NCI-H146 treated with DMSO at 0.1 percent for 48 hours (cell line): ENCODE measurements at regions not wholly inside any gene's neighbourhood (a gene's known extent, or its start where the extent isn't known, plus 50 kb on each side); places are given as distances from the start of the nearest gene placed in this dataset.
A peak's percentile ranks its signal among the peaks of the same experiment; 100 is the strongest.
"Not testable (repeated sequence)": the region's sequence is repeated elsewhere in the genome, so short reads cannot be mapped to it uniquely, and the experiment has no call there.

Experiments used
- DNase-seq: peaks from one replicate; lab custom pipeline; 2025; ENCODE audit not compliant: unreplicated experiment; lab: John Stamatoyannopoulos, UW

- DNase-seq: peak; percentile 7
These were observed 151.3 kb upstream of the TTC29 start for GRCh38 chr4:147096667-147097604.

- no peak for DNase-seq
These were observed 156.0 kb upstream of the TTC29 start for GRCh38 chr4:147101678-147102077.

- DNase-seq: no peak
These were observed 156.9 kb upstream of the TTC29 start for GRCh38 chr4:147102596-147102995.

DNA sequence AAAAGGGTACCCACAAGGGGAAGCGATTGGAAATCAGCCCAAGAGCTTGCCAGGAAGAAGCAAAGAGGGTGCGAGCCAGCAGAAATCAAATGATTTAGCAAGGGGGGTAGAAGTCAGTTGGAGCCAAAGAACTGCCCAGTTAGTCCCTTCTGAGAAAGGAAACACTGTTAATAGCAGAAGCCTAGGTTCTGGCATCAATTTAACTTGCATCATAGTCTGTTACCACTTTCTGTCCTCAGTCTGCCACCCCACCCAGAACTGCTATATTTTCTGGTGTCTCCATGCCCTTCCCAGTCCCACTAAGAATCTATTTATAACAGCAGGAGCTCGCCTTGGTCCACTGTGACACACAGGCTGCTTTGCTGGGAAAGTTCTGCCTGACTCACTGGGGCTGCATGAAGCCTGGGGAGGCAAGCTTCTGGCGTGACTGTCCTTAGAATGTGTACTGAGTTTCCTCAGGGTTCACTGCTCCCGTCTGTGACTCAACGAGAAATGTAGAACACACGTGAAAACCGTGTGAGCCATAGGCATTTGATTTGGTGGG is 157.8 kb upstream of the TTC29 start:
- no peak for DNase-seq

DNA sequence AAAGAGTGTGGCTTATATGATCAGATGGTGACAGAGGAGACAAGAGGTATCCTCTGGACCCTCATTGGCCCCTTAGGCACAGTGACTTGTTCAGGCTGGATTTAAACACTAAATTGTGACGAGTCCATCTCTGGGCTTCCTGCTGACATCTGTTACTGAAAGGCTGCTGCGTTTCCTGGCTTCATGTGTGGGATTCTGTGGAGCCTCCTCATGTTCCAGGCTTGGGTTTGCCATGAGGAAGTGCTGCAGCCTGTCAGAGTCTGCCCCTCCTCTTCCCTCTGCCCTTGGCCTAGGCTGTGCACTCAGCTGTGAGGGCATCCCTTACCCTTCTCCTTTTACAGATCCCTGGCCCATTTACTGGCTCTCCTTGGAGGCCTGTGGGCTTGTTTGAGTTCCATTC is 159.1 kb upstream of the TTC29 start:
- DNase-seq: no peak

DNA sequence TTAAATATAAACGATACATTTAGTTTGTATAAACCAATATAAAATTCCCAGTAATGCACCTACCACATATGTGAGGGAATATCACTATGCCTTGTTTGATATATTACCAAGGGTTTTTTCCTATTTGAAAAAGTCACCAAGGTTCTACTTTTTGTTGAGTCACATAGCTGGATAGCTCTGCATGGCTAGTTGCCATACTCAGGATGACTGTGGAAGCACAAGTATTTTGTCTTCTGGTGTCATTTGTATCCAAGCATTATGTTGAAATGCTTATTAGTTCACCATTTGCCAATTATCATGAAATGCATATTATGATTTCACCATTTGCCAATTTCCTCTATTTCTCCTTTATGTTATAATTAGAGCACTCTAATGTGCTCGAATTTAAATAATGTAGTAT is 162.7 kb upstream of the TTC29 start:
- no peak for DNase-seq

DNA sequence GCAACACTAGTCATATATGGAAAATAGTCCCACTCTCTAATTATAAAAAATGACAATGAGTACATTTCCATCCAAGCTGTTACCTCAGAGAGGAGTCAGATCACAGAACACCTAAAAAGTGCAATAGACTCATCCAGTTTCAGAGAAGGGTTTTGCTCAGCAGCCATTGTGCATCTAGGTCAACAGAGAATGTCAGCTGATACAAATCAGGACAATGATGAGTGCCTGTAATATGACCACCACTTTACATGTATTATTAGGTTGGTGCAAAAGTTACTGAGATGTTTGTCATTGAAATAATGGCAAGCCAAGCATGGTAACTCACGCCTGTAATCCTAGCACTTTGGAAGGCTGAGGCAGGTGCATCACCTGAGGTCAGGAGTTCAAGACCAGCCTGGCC is 164.1 kb upstream of the TTC29 start:
- DNase-seq: no peak

GRCh38 chr4:147110473-147111367 is 165.1 kb upstream of the TTC29 start:
- no peak for DNase-seq

DNA sequence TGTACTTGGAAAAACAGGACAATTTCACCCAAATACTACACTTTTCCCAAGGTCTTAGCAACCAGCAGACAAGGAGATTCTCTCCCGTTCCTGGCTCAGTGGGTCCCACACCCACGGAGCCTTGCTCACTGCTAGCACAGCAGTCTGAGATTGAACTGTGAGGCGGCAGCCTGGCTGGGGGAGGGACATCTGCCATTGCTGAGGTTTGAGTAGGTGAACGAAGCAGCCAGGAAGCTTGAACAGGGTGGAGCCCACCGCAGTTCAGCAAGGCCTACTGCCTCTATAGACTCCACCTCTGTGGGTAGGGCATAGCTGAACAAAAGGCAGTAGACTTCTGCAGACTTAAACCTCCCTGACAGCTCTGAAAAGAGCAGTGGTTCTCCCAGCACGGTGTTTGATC is 166.5 kb upstream of the TTC29 start:
- DNase-seq: not testable (repeated sequence)

- DNase-seq: no peak
These were observed 171.8 kb upstream of the TTC29 start for GRCh38 chr4:147117431-147117830.

DNA sequence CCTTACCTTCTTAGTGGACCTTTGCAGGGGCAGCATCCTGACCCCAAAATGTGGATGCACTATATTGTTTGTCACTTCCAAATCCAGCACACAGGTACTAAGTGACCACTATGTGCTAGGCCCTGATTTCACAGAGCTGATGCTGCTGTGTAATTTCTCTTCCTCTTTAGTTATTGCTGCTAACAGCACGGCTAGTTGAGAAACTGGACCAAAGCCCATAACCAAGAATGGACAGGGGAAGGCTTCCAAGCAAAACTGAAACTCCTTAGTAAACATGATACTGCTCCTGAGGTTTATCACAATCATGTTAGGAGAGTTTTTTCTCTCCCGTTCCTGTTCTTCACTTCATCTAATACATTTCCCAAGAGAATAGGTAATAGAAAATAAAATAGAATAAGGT is 172.9 kb upstream of the TTC29 start:
- DNase-seq: no peak

DNA sequence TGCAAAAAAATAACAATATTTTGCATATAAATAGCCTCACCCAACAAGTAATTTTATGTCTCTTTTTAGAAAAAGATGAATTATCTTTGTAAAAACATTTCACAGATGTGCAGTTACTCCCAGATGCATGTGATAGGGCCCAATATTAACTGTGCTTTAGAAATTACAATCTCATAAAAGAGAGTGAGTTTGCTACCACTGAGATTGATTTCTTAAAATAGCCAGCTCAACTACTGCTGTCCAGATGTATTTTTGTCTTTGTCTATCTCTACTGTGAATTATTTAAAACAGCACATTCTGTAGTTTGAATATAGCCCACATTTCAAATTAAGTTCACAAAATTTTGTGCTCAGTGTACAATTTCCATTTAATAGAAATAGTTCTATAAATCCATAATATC is 177.0 kb upstream of the TTC29 start:
- no peak for DNase-seq

GRCh38 chr4:147123146-147123545 is 177.5 kb upstream of the TTC29 start:
- DNase-seq: no peak

- DNase-seq: no peak
These were observed 183.1 kb upstream of the TTC29 start for GRCh38 chr4:147128787-147129186.

- no peak for DNase-seq
These were observed 184.0 kb upstream of the TTC29 start for GRCh38 chr4:147129687-147130086.

DNA sequence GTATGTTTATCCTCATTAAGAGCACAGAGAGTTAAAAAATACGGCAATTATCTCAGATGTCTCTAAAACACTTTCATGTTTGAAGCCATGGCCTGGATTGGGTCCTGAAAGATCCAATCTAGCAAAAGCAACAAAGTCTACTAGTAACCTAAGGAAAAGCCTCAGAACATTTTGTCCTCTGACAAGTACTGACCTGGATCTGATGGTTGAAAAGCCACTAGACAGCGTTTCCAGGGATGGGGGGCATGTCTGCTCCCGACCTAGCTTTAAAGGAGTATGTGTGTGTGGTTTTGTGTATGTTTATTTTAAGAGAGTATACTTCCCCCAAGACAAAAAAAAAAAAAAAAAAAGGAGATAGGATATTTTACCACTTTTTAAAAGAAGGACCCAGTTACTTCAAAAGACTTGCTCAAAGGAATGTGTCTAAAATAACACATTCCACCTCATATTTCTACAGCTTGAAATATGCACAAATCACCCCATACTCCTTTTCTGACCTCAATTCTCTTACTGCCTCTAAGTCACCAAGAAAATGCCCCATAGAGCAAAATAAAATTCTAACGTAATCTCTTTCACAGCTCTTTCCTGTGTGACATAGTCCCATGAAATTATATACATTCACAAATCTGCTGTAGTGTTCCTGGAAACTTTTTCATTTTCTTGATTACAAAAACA is 189.0 kb upstream of the TTC29 start:
- DNase-seq: no peak

- DNase-seq: no peak
These were observed 190.6 kb upstream of the TTC29 start for GRCh38 chr4:147136310-147136709.

- no peak for DNase-seq
These were observed 191.1 kb upstream of the TTC29 start for GRCh38 chr4:147136751-147137150.

DNA sequence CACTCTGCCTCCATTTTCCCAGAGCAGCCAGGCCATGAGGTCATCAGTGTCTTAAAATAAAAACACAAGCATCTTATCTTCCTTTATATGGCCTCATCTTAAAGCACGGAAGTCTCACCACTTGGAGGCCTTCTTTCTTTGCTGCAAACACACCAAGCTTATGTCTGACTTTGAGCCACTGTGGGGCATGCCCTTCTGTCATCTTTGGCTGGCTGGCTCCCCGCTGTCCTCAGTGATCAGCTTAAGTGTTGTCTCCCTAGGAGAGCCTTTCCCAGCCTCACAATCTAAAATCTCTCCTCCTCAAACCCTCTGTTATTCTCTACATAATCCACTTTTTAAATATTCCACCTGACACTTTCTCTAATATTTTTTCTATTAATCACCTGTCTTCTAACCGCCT is 191.6 kb upstream of the TTC29 start:
- DNase-seq: no peak

- no peak for DNase-seq
These were observed 192.5 kb upstream of the TTC29 start for GRCh38 chr4:147138171-147138570.
